ELR (cell line): ENCODE measurements at regions not wholly inside any gene's neighbourhood (a gene's known extent, or its start where the extent isn't known, plus 50 kb on each side); places are given as distances from the start of the nearest gene placed in this dataset.
"Not testable (repeated sequence)": the region's sequence is repeated elsewhere in the genome, so short reads cannot be mapped to it uniquely, and the experiment has no call there.

Experiments
- DNase-seq: peaks from one replicate; pipeline ENCODE4 v3.0.0-alpha.2; 2015; ENCODE audit warnings: low read depth

- no peak for DNase-seq
Observed at GRCh38 chr12:30345744-30346471, 349.8 kb downstream of the IPO8 start.

- DNase-seq, result no peak
Observed at GRCh38 chr12:30330565-30330964, 365.1 kb downstream of the IPO8 start.

GRCh38 chr12:30329281-30329680, 366.4 kb downstream of the IPO8 start:
- DNase-seq, result peak; percentile 6

- DNase-seq, result peak; percentile 2
Observed at GRCh38 chr12:30323008-30323407, 372.7 kb downstream of the IPO8 start.

GRCh38 chr12:30320561-30320960, 375.1 kb downstream of the IPO8 start:
- no peak for DNase-seq

- no peak for DNase-seq
Observed at GRCh38 chr12:30314506-30315100, 381.1 kb downstream of the IPO8 start.

GRCh38 chr12:30308010-30308717, 387.5 kb downstream of the IPO8 start:
- DNase-seq, result no peak

GRCh38 chr12:30304528-30304927, 391.1 kb downstream of the IPO8 start:
- no peak for DNase-seq

- DNase-seq, result no peak
Observed at GRCh38 chr12:30301291-30301690, 394.4 kb downstream of the IPO8 start.

- DNase-seq, result no peak
Observed at GRCh38 chr12:30296486-30296885, 399.2 kb downstream of the IPO8 start.

GRCh38 chr12:30286345-30286926, 409.2 kb downstream of the IPO8 start:
- DNase-seq, result peak; percentile 12

- DNase-seq, result no peak
Observed at GRCh38 chr12:30278401-30278800, 417.3 kb downstream of the IPO8 start.

GRCh38 chr12:30272515-30272914, 423.2 kb downstream of the IPO8 start:
- not testable (repeated sequence) for DNase-seq

GRCh38 chr12:30269496-30269895, 426.2 kb downstream of the IPO8 start:
- no peak for DNase-seq

- DNase-seq, result no peak
Observed at GRCh38 chr12:30268041-30268440, 427.6 kb downstream of the IPO8 start.

GRCh38 chr12:30263434-30263833, 432.2 kb downstream of the IPO8 start:
- DNase-seq, result no peak

GRCh38 chr12:30257618-30258017, 438.1 kb downstream of the IPO8 start:
- no peak for DNase-seq

GRCh38 chr12:30251546-30251945, 444.1 kb downstream of the IPO8 start:
- no peak for DNase-seq

- no peak for DNase-seq
Observed at GRCh38 chr12:30243426-30243825, 452.2 kb downstream of the IPO8 start.

GRCh38 chr12:30219047-30219446, 435.3 kb upstream of the TMTC1 start:
- no peak for DNase-seq

GRCh38 chr12:30218073-30218472, 434.3 kb upstream of the TMTC1 start:
- no peak for DNase-seq

- no peak for DNase-seq
Observed at GRCh38 chr12:30213166-30213565, 429.4 kb upstream of the TMTC1 start.

- DNase-seq, result no peak
Observed at GRCh38 chr12:30211743-30212142, 428.0 kb upstream of the TMTC1 start.
